HG03571 (cell line): ENCODE measurements at regions not wholly inside any gene's neighbourhood (a gene's known extent, or its start where the extent isn't known, plus 50 kb on each side); places are given as distances from the start of the nearest gene placed in this dataset.

Experiments used
- ATAC-seq: cut with Tn5 transposase; IDR thresholded peaks from one replicate; pipeline ENCODE4 v1.9.1; 2021; ENCODE audit not compliant: unreplicated experiment

- ATAC-seq = no peak
These were observed 170.1 kb upstream of the GRIP1 start for GRCh38 chr12:66848967-66849366.

GRCh38 chr12:66851134-66851533, 172.3 kb upstream of the GRIP1 start:
- no peak for ATAC-seq

- ATAC-seq = no peak
These were observed 173.2 kb upstream of the GRIP1 start for GRCh38 chr12:66852091-66852490.

- no peak for ATAC-seq
These were observed 173.9 kb upstream of the GRIP1 start for GRCh38 chr12:66852765-66853164.

GRCh38 chr12:66859751-66860440, 181.0 kb upstream of the GRIP1 start:
- no peak for ATAC-seq

- ATAC-seq = peak; percentile 81
These were observed 182.2 kb upstream of the GRIP1 start for GRCh38 chr12:66860752-66861750.

- no peak for ATAC-seq
These were observed 183.6 kb upstream of the GRIP1 start for GRCh38 chr12:66862356-66862985.

GRCh38 chr12:66863276-66863675, 184.4 kb upstream of the GRIP1 start:
- no peak for ATAC-seq

- no peak for ATAC-seq
These were observed 199.0 kb upstream of the GRIP1 start for GRCh38 chr12:66877925-66878324.

- no peak for ATAC-seq
These were observed 200.5 kb upstream of the GRIP1 start for GRCh38 chr12:66879409-66879808.

- ATAC-seq = no peak
These were observed 202.5 kb upstream of the GRIP1 start for GRCh38 chr12:66881386-66881785.

- no peak for ATAC-seq
These were observed 205.2 kb upstream of the GRIP1 start for GRCh38 chr12:66884091-66884490.

- ATAC-seq = no peak
These were observed 206.4 kb upstream of the GRIP1 start for GRCh38 chr12:66885115-66885875.

GRCh38 chr12:66896797-66897196, 217.9 kb upstream of the GRIP1 start:
- no peak for ATAC-seq

- no peak for ATAC-seq
These were observed 220.0 kb upstream of the GRIP1 start for GRCh38 chr12:66898700-66899469.

- ATAC-seq = no peak
These were observed 220.7 kb upstream of the GRIP1 start for GRCh38 chr12:66899588-66899987.

GRCh38 chr12:66900616-66901015, 221.7 kb upstream of the GRIP1 start:
- ATAC-seq = no peak

- peak; percentile 89 for ATAC-seq
These were observed 222.5 kb upstream of the GRIP1 start for GRCh38 chr12:66901138-66901932.

GRCh38 chr12:66902020-66902419, 223.1 kb upstream of the GRIP1 start:
- ATAC-seq = no peak
